ENCODE measurements at regions not wholly inside any gene's neighbourhood (a gene's known extent, or its start where the extent isn't known, plus 50 kb on each side); places are given as distances from the start of the nearest gene placed in this dataset.

DNA sequence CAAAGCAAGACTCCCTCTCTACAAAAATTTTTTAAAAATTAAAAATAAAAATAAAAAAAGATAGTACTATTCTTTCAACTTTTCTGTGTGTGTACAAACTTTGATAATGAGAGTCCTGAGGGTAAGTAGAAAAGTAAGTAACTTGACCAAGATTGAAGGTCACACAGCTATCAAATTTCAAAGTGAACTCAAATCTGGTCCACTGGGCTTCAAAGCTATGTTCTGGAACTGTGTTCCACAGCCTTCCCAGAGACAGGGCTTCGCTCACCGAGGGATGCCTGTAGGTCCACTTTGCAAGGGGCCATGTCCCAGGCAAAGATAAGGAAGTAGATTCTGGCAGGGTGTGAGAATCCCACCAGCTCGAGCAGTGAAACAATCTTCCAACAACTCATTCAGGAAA is 56.3 kb upstream of the TNRC6A start:
- intact Hi-C loops (cut with DNase I), result no loop called here
- no peak overlapping the region for H3K27ac ChIP-seq
- ATAC-seq (no peak), DNase-seq (no peak)
- H3K4me3 ChIP-seq, result no peak overlapping the region
- H3K4me1 ChIP-seq, result peaks cover 12% of the 10 kb centered on the region
- H3K36me3 ChIP-seq, result no peaks in the 10 kb centered on the region
- TF ChIP-seq, protein P1, sequence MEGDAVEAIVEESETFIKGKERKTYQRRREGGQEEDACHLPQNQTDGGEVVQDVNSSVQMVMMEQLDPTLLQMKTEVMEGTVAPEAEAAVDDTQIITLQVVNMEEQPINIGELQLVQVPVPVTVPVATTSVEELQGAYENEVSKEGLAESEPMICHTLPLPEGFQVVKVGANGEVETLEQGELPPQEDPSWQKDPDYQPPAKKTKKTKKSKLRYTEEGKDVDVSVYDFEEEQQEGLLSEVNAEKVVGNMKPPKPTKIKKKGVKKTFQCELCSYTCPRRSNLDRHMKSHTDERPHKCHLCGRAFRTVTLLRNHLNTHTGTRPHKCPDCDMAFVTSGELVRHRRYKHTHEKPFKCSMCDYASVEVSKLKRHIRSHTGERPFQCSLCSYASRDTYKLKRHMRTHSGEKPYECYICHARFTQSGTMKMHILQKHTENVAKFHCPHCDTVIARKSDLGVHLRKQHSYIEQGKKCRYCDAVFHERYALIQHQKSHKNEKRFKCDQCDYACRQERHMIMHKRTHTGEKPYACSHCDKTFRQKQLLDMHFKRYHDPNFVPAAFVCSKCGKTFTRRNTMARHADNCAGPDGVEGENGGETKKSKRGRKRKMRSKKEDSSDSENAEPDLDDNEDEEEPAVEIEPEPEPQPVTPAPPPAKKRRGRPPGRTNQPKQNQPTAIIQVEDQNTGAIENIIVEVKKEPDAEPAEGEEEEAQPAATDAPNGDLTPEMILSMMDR (IDR thresholded peaks at IDR 0.05), result no peak
- H3K27me3 ChIP-seq (ENCODE audit: low read depth), result no peaks in the 10 kb centered on the region
- H3K9me3 ChIP-seq, result no peaks in the 10 kb centered on the region

DNA sequence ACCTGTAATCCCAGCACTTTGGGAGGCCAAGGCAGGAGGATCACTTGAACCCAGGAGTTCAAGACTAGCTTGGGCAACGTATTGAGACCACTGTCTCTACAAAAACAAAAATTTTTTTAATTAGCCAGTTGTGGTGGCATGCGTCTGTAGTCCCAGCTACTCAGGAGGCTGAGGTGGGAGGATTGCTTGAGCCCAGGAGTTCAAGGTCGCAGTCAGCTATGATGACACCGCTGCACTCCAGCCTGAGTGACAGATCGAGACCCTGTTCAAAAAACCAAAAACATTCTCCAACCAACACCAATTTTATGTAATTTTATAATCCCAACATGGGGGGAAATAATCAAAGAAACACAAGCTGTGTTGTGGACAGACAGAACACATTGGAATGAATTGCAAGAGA is 54.6 kb upstream of the TNRC6A start:
- Histone ChIP-seq H3K4me1 (peaks cover 12% of the 10 kb centered on the region), H3K4me3 (no peak overlapping the region), H3K27me3 (ENCODE audit: low read depth) (no peaks in the 10 kb centered on the region), H3K9me3 (no peaks in the 10 kb centered on the region), H3K36me3 (no peaks in the 10 kb centered on the region), H3K27ac (no peak overlapping the region)
- intact Hi-C loops (cut with DNase I), result no loop called here
- TF ChIP-seq, protein P1 (IDR thresholded peaks at IDR 0.05), result no peak
- DNase-seq, result no peak
- no peak for ATAC-seq

DNA sequence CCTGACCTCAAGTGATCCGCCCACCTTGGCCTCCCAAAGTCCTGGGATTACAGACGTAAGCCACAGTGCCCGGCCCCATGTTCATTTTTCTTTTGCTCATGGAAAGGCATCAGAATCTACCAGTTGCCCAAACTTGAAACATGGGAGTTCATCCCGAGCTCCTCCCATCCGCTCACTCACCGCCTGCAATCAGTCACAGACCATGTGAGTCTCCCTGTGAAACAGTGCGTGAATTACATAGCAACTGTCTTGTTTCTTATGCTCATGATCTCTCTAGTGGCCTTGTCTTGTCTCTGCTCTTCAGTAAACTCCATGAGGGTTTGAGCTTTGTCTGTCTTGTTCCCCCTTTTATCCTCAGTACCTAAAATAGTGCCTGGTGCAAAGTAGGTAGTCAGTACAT is 52.1 kb upstream of the TNRC6A start:
- ATAC-seq (no peak), DNase-seq (no peak)
- Histone ChIP-seq H3K4me1 (no peaks in the 10 kb centered on the region), H3K27me3 (ENCODE audit: low read depth) (no peaks in the 10 kb centered on the region), H3K4me3 (no peak overlapping the region), H3K36me3 (no peaks in the 10 kb centered on the region), H3K27ac (no peak overlapping the region), H3K9me3 (no peaks in the 10 kb centered on the region)
- TF ChIP-seq, protein P1 (IDR thresholded peaks at IDR 0.05), result no peak
- intact Hi-C loops (cut with DNase I), result no loop called here

Measured in lower lobe of right lung (tissue), 2 donors.